Muscle layer of colon (tissue), 2 donors: ENCODE measurements at regions not wholly inside any gene's neighbourhood (a gene's known extent, or its start where the extent isn't known, plus 50 kb on each side); places are given as distances from the start of the nearest gene placed in this dataset.

Experiments
- H3K27ac ChIP-seq: one replicate; pipeline ENCODE4 v1.7.0; 2013; ENCODE audit warnings: low read depth, mild to moderate bottlenecking, low read length, moderate library complexity
- H3K27me3 ChIP-seq, 2 donors: one replicate each; pipeline ENCODE4 v1.7.0; 2013; ENCODE audit warnings: low read length in 2 of 2, mild to moderate bottlenecking in 2 of 2; ENCODE audit not compliant: insufficient read depth in 2 of 2, control insufficient read depth in 1 of 2
- H3K36me3 ChIP-seq: one replicate; pipeline ENCODE4 v1.7.0; 2013; ENCODE audit warnings: mild to moderate bottlenecking, low read length; ENCODE audit not compliant: insufficient read depth
- H3K4me1 ChIP-seq: one replicate; pipeline ENCODE4 v1.7.0; 2013; ENCODE audit warnings: mild to moderate bottlenecking, low read length; ENCODE audit not compliant: insufficient read depth
- H3K4me3 ChIP-seq, 2 donors: one replicate each; pipeline ENCODE4 v1.7.0; 2013; ENCODE audit warnings: low read length in 2 of 2, low read depth in 1 of 2, mild to moderate bottlenecking in 1 of 2, moderate library complexity in 1 of 2
- H3K9ac ChIP-seq: one replicate; pipeline ENCODE4 v1.7.0; 2013; ENCODE audit warnings: low read length
- H3K9me3 ChIP-seq: one replicate; pipeline ENCODE4 v1.7.0; 2013; ENCODE audit warnings: mild to moderate bottlenecking, low read length
- donor health status: abdominal sarcoma.
- donor health status: Adenocarcinoma of cecum.

- H3K4me1 ChIP-seq, result no peaks in the 10 kb centered on the region
- no peak overlapping the region for H3K4me3 ChIP-seq
- H3K9me3 ChIP-seq, result no peaks in the 10 kb centered on the region
- H3K9ac ChIP-seq, result no peak overlapping the region
- no peak overlapping the region for H3K27ac ChIP-seq
- H3K36me3 ChIP-seq, result no peaks in the 10 kb centered on the region
- no peaks in the 10 kb centered on the region for H3K27me3 ChIP-seq
These were observed 64.7 kb upstream of the LRRC7 start for GRCh38 chr1:69502991-69503390.

GRCh38 chr1:69504730-69505252, 62.9 kb upstream of the LRRC7 start:
- Histone ChIP-seq H3K4me1 (no peaks in the 10 kb centered on the region), H3K27me3 (no peaks in the 10 kb centered on the region), H3K36me3 (no peaks in the 10 kb centered on the region), H3K27ac (no peak overlapping the region), H3K4me3 (no peak overlapping the region), H3K9me3 (no peaks in the 10 kb centered on the region), H3K9ac (no peak overlapping the region)

GRCh38 chr1:69506311-69506710, 61.4 kb upstream of the LRRC7 start:
- Histone ChIP-seq H3K9me3 (no peaks in the 10 kb centered on the region), H3K4me3 (no peak overlapping the region), H3K36me3 (no peaks in the 10 kb centered on the region), H3K27ac (no peak overlapping the region), H3K4me1 (no peaks in the 10 kb centered on the region), H3K9ac (no peak overlapping the region), H3K27me3 (no peaks in the 10 kb centered on the region)

GRCh38 chr1:69506721-69507120, 61.0 kb upstream of the LRRC7 start:
- no peaks in the 10 kb centered on the region for H3K36me3 ChIP-seq
- H3K4me3 ChIP-seq, result no peak overlapping the region
- H3K27me3 ChIP-seq, result no peaks in the 10 kb centered on the region
- H3K9me3 ChIP-seq, result no peaks in the 10 kb centered on the region
- H3K4me1 ChIP-seq, result no peaks in the 10 kb centered on the region
- H3K9ac ChIP-seq, result no peak overlapping the region
- H3K27ac ChIP-seq, result no peak overlapping the region

GRCh38 chr1:69510026-69510425, 57.7 kb upstream of the LRRC7 start:
- no peaks in the 10 kb centered on the region for H3K36me3 ChIP-seq
- no peaks in the 10 kb centered on the region for H3K4me1 ChIP-seq
- no peak overlapping the region for H3K9ac ChIP-seq
- no peaks in the 10 kb centered on the region for H3K9me3 ChIP-seq
- H3K27me3 ChIP-seq, result no peaks in the 10 kb centered on the region
- no peak overlapping the region for H3K27ac ChIP-seq
- no peak overlapping the region for H3K4me3 ChIP-seq

GRCh38 chr1:69511426-69512192, 56.1 kb upstream of the LRRC7 start:
- Histone ChIP-seq H3K9me3 (no peaks in the 10 kb centered on the region), H3K36me3 (no peaks in the 10 kb centered on the region), H3K4me1 (no peaks in the 10 kb centered on the region), H3K27me3 (no peaks in the 10 kb centered on the region), H3K4me3 (no peak overlapping the region), H3K27ac (no peak overlapping the region), H3K9ac (no peak overlapping the region)

- Histone ChIP-seq H3K4me3 (no peak overlapping the region), H3K36me3 (no peaks in the 10 kb centered on the region), H3K9me3 (no peaks in the 10 kb centered on the region), H3K27me3 (no peaks in the 10 kb centered on the region), H3K4me1 (no peaks in the 10 kb centered on the region), H3K27ac (no peak overlapping the region), H3K9ac (no peak overlapping the region)
These were observed 54.1 kb upstream of the LRRC7 start for GRCh38 chr1:69513601-69514000.
